CD4-positive, alpha-beta T cell treated with Interleukin-15 for 4 hours (primary cell): ENCODE measurements at regions not wholly inside any gene's neighbourhood (a gene's known extent, or its start where the extent isn't known, plus 50 kb on each side); places are given as distances from the start of the nearest gene placed in this dataset.
A peak's percentile ranks its signal among the peaks of the same experiment; 100 is the strongest.

Experiments
- DNase-seq: peaks from one replicate; pipeline ENCODE4 v3.0.0-alpha.2; 2020; ENCODE audit warnings: low spot score

- no peak for DNase-seq
These were observed 187.7 kb upstream of the POU5F2 start for GRCh38 chr5:93929131-93929530.

DNA sequence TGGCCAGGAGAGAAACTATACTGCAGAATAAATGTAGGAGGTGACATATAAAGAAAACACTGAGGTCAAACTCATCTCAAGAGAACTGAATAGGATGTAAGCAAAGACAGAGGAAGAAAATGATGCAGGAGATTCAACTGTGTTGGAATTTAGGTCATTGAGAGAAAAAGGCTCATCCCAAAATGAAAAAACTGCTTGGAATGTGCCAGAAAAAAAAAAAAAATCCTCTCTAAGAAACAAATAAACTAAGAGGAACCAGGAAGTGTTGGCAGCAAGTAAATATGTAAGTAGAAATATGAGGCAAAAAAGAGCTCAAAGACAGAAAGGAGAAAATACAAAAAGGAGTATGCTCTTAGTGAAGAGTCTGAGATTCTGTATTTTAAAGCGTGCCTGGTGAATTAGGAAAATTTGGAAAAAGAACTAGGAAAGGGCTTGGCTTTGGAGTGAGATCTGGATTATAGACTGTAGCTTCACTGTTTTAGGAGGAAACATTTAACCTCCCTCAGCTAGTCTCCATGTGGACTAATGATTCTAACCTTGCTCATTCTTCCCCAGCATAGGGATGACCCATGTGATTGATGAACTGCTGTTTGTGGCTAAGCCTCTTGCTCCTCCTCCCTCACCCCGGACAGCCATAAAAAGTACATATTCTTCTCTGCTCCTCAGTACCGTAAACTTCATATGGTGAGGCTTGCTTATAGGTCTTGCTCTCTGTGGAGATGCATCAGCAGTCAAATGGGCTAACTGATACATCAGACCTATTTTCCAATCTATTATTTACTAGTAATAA is 185.6 kb upstream of the POU5F2 start:
- DNase-seq: no peak

DNA sequence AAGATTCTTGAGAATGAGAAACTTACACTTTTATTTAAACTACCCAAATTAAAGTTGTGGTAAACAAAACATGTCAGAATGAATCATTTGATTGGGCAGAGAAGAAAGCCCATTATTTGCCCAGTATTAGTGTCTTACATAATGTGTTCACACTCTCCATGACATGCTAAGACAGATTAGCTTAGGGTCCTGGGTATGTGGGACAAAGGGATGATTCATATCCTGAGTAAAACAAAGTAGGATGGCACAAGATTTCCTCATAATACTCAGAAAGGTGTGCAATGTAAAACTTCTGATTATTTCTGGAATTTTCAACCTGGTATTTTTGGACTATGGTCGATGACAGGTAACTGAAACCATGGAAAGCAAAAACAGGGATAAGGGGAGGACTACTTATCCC is 183.9 kb upstream of the POU5F2 start:
- no peak for DNase-seq

GRCh38 chr5:93924628-93925027 is 183.2 kb upstream of the POU5F2 start:
- DNase-seq: no peak

DNA sequence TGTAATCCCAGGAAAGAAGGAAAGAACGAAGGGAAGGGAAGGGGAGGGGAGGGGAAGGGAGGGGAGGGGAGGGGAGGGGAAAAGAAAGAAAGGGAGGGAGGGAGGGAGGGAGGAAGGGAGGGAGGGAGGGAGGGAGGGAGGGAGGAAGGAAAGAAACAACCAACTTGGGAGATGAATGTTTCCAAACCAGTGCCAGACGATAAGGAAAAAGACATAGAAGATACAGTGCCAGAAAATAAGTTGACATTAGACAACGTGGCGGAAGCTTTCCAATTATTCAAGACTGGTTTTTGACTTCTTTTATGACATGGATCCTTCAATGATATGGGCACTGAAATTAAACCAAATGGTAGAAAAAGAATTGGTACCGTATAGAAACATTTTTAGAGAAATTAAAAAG is 181.2 kb upstream of the POU5F2 start:
- DNase-seq: no peak

DNA sequence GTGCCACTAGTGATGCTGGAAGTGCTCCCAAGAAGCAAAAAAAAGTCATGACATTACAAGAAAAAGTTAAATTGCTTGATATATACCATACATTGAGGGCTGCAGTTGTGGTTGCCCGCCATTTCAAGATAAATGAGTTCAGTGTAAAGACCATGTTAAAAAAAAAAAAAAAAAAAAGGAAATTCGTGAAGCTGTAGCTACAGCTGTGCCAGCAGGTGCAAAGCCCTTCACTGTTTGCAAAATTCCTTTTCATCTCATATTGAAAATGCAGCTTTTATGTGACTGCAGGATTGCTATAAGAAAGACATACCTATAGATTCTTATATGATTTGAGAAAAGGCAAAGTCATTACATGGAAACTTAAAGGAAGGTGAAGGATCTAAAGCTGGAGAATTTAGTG is 179.6 kb upstream of the POU5F2 start:
- DNase-seq: no peak

- no peak for DNase-seq
These were observed 175.5 kb upstream of the POU5F2 start for GRCh38 chr5:93916872-93917271.

- peak; percentile 45 for DNase-seq
These were observed 173.7 kb upstream of the POU5F2 start for GRCh38 chr5:93915142-93915553.

DNA sequence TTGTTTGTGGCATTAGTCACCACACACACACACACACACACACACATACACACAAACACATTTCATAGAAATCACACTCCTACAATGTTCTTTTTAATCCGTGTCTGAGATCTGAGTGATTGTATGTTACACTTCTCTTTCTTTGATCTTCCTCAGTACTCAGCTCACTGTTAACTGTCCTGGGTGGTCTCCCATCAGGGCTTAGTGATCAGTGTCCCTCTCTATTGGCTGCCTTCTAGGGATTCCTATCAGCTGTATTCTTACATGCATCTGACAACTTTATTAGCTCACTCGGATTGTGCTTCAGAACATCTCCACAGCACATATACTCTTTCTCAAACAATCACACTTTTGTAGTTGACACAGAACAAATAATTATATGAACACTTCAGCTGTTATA is 170.2 kb upstream of the POU5F2 start:
- DNase-seq: no peak

- DNase-seq: no peak
These were observed 168.0 kb upstream of the POU5F2 start for GRCh38 chr5:93909356-93909755.

DNA sequence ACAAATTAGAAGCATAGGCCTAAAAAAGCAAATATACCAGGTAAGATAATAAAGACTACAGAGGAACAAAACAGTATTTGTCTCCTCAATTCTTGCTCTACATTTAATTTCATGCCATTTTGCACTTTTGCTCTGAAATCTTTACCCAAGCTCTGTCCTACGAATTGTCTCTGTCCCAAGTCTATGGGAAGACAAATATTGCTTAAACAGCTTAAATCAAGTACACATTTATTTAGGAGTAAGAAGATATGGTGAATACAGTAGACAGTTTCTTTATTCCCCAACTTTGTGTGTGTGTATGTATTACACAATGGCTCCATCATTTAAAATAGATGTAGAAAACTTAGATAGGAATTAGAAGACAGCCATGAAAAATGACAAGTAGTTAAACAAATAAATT is 163.5 kb upstream of the POU5F2 start:
- DNase-seq: no peak

DNA sequence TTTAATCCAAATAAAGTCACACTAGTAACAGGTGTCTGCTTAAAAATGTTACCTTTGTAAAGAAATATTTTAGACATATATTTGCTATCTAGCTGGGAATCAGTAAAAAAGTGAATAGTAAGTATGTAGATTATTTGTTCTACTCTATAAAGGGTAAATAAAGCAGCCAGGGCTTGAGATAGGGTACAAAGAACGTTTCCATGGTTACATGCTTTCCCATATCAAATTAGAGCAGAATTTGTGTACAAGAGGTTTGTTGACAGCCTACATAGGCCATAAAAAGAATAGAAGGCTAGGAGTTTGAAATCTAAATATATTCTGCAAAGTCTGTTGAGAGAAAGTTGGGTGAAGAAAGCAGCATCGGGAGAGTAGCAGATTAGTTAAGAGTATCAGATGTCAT is 160.9 kb upstream of the POU5F2 start:
- DNase-seq: no peak

DNA sequence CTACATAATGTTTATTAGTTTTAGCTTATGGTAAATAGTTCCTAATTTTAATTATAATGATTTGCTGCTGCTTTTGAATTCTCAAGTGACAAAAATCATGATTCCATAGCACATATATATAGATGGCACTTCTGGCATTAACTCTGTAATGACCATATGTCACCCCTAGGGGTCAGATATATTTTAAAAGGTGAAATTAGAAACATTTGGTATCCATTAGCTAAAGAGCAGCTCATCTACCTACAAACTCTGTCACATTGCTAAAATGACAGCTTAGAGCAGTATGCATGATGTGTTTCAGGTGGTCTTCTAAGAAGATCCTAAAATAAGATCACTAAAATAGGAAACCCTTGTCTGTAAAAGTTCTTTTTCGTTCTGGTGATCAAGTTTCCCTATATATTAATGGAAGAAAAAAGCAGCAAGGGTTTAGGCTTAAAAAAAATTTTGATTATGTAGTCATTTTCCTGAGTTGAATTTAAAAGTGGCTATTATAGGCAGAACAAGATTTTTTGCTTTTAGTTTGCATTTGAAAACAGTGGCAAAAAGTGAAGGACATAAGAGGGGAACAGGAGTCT is 157.7 kb upstream of the POU5F2 start:
- no peak for DNase-seq

DNA sequence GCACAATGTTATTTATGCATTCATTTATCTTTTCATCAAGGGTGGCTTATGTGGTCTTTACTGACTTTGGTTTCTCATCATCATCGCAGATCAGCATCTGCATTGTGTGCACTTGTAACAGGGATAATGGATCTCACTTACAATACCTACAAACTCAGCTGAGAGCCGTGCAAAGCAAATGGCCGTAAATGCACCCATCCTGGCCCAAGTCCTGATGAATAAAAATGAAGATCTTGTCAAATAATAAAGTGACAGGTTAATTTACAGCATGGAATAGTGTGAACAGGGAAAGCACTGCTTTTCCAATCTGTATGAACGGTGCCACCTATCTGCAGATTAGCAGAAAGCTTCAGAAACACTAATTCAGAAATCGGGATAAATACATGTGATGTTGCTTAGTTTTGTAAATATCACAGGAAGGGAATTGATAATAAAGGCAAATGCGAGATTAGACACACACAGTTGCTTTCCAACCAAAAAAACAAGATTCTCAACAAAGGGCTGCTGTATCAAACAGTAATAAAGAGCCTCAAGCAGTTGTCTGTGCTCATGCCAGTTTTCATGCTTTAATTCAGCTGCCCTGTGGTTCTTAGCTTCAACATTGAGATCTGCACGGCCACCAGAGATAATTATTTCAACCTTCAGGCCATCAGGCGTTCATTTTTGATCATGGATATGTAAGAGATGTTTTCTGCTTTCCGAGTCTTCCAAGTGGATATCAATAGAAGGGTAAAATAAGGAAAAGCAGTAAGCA is 153.4 kb upstream of the POU5F2 start:
- no peak for DNase-seq

GRCh38 chr5:93893075-93893474 is 151.7 kb upstream of the POU5F2 start:
- no peak for DNase-seq

- no peak for DNase-seq
These were observed 151.1 kb upstream of the POU5F2 start for GRCh38 chr5:93892481-93892880.

DNA sequence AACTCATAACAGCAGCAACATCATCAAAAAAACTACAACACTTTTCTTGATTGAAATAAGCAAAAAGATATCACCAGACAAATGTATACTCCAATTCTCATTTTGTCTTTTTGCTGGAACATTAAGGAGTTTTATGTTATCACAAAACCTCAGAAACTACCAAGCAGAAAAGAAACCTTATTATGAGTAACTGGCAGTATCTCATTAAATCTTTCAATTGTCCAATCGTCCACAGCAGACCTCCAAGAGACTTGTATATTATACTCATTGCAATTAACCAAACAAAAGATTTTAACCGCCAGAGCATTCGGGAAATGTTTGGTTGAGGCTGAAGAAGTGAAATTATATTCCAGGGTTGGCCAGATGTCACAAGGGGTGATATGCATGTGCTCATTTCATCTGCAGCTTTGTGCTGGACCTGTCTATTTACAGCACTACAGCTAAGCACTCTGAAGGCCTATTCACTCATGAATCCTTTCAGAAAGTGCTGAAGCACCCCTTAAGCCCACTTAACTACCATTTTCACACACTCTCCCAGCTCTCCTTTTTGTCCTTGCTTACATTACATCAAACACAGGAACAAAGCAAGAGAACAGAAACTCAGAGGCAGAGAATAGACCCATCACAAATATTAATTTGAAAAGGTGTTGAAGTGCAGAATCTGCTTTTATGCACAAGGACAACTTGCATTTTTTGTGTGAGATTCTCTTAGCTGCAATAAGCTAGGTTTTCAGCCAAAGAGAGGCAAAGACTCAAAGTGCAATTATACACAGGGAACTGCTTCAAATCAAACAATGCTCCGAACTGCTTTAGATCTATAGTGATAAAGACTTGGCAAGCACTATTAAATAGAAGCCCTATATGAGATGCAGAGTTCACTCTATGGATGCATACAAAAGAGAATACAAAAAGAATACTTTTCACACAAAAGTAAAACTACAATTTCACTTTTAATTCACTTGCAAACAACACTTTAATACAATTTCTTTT is 150.4 kb upstream of the POU5F2 start:
- no peak for DNase-seq

GRCh38 chr5:93890657-93891056 is 149.3 kb upstream of the POU5F2 start:
- no peak for DNase-seq

GRCh38 chr5:93887678-93888077 is 146.3 kb upstream of the POU5F2 start:
- no peak for DNase-seq

DNA sequence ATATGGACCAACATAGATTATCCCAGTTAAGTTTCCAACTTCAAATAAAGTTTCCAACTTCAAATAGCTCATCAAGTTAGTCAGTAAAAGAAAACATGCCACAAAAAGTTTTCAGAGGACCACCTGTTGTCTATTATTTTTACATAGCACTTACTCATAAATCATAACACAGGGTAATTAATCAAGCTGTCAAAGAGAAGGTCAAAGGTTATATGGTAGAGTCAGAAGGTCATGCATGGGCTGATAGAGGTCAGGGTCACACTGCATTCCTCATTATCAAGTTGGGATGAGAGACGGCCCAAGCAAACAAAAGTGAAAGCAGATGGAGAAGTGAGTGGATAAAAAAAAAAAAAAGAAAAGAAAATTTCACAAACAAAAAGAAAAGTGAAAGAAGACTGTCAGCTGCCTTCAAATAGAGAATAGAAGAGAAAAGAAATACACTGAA is 145.5 kb upstream of the POU5F2 start:
- no peak for DNase-seq

DNA sequence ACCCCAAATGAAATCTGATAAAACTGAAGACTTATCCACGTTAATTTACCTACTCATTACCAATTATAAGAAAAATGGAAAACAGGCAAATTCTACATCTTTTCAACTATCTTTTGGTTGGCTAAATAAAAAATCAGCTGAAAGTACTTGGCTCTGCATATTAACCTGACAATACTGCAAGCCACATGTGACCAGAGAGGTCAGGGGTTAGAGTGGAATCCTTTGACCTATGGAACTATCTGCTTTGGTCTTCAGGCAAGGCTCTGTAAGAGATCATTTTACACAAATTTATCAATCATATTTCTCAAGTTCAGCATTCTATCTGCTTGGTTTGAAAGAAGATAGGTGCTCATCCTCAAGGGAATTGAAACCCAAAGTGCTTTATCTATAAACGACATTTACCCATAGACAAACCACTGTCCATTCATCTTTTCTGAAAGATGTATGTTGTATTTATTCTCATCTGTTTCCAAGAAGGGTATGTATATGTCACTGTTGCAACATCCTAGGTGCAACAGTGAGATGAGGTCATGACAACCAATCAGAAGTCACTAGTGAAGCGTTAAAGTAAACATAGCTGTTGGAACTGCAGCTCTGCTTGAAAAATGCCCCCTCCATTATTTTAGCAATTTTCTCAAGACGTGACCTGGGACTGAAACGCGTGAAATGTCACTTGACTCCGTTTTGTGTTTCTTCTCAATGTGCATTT is 144.9 kb upstream of the POU5F2 start:
- no peak for DNase-seq
